ENCODE measurements at regions not wholly inside any gene's neighbourhood (a gene's known extent, or its start where the extent isn't known, plus 50 kb on each side); places are given as distances from the start of the nearest gene placed in this dataset.
A peak's percentile ranks its signal among the peaks of the same experiment; 100 is the strongest.

- no peaks in the 10 kb centered on the region for H3K9me1 ChIP-seq (ENCODE audit: control insufficient read depth, extremely low read depth, insufficient read depth, low read length)
- H3K4me2 ChIP-seq (ENCODE audit: control insufficient read depth, extremely low read depth, insufficient read depth, low read depth, low read length), result peak overlapping the region; percentile 4
- H2AFZ ChIP-seq (ENCODE audit: control insufficient read depth, low read length), result peak overlapping the region; percentile 14
- DNase-seq (ENCODE audit: low read depth, low spot score) (peak; percentile 19), FAIRE-seq (no peak)
- TF ChIP-seq CTCF (optimal IDR thresholded peaks at IDR 0.05 in 1 of 3, IDR thresholded peaks at IDR 0.05 in 1 of 3, conservative IDR thresholded peaks at IDR 0.05 in 1 of 3; ENCODE audit: extremely low read depth in 1 of 3, insufficient read depth in 2 of 3, low read length in 3 of 3) (no peak), EZH2 (IDR thresholded peaks at IDR 0.05; ENCODE audit: low read length) (no peak)
- dilution Hi-C loops (cut with MboI; ENCODE audit: extremely low pct_ligation_motif_present, low sequenced_read_pairs), result no loop called here
- H3K4me1 ChIP-seq (ENCODE audit: control insufficient read depth, extremely low read depth, insufficient read depth, low read length), result peaks cover 20% of the 10 kb centered on the region
- no peaks in the 10 kb centered on the region for H3K36me3 ChIP-seq (ENCODE audit: control insufficient read depth in 2 of 2, extremely low read depth in 1 of 2, insufficient read depth in 2 of 2, low read length in 2 of 2)
- no peak overlapping the region for H3K27ac ChIP-seq (ENCODE audit: control insufficient read depth, insufficient read depth, low read length)
- no peaks in the 10 kb centered on the region for H4K20me1 ChIP-seq (ENCODE audit: control insufficient read depth, extremely low read depth, insufficient read depth, low read length)
- no peak overlapping the region for H3K4me3 ChIP-seq (ENCODE audit: control insufficient read depth in 2 of 3, extremely low read depth in 1 of 3, insufficient read depth in 2 of 3, low read depth in 1 of 3, low read length in 3 of 3)
- no peak overlapping the region for H3K9ac ChIP-seq (ENCODE audit: control insufficient read depth, extremely low read depth, insufficient read depth, low read length)
- no peaks in the 10 kb centered on the region for H3K27me3 ChIP-seq (ENCODE audit: control insufficient read depth, extremely low read depth, insufficient read depth, low read length)
- H3K9me3 ChIP-seq (ENCODE audit: control insufficient read depth, low read depth, low read length), result no peaks in the 10 kb centered on the region
- H3K79me2 ChIP-seq (ENCODE audit: control insufficient read depth, insufficient read depth, low read length), result no peaks in the 10 kb centered on the region
These were observed 483.6 kb downstream of the PCDH20 start for GRCh38 chr13:60931858-60932546.

GRCh38 chr13:60925686-60926085 lies 490.0 kb downstream of the PCDH20 start:
- TF ChIP-seq CTCF (optimal IDR thresholded peaks at IDR 0.05 in 1 of 3, IDR thresholded peaks at IDR 0.05 in 1 of 3, conservative IDR thresholded peaks at IDR 0.05 in 1 of 3; ENCODE audit: extremely low read depth in 1 of 3, insufficient read depth in 2 of 3, low read length in 3 of 3), result no peak
- no peak for TF ChIP-seq EZH2 (IDR thresholded peaks at IDR 0.05; ENCODE audit: low read length)
- H3K27me3 ChIP-seq (ENCODE audit: control insufficient read depth, extremely low read depth, insufficient read depth, low read length), result no peaks in the 10 kb centered on the region
- no peaks in the 10 kb centered on the region for H3K36me3 ChIP-seq (ENCODE audit: control insufficient read depth in 2 of 2, extremely low read depth in 1 of 2, insufficient read depth in 2 of 2, low read length in 2 of 2)
- no peak for DNase-seq (ENCODE audit: low read depth, low spot score)
- H3K27ac ChIP-seq (ENCODE audit: control insufficient read depth, insufficient read depth, low read length), result no peak overlapping the region
- H2AFZ ChIP-seq (ENCODE audit: control insufficient read depth, low read length), result no peak overlapping the region
- no peaks in the 10 kb centered on the region for H3K9me3 ChIP-seq (ENCODE audit: control insufficient read depth, low read depth, low read length)
- dilution Hi-C loops (cut with MboI; ENCODE audit: extremely low pct_ligation_motif_present, low sequenced_read_pairs), result no loop called here
- H4K20me1 ChIP-seq (ENCODE audit: control insufficient read depth, extremely low read depth, insufficient read depth, low read length), result no peaks in the 10 kb centered on the region
- H3K9ac ChIP-seq (ENCODE audit: control insufficient read depth, extremely low read depth, insufficient read depth, low read length), result no peak overlapping the region
- H3K9me1 ChIP-seq (ENCODE audit: control insufficient read depth, extremely low read depth, insufficient read depth, low read length), result no peaks in the 10 kb centered on the region
- no peak for FAIRE-seq
- H3K4me1 ChIP-seq (ENCODE audit: control insufficient read depth, extremely low read depth, insufficient read depth, low read length), result peaks cover 16% of the 10 kb centered on the region
- no peak overlapping the region for H3K4me3 ChIP-seq (ENCODE audit: control insufficient read depth in 2 of 3, extremely low read depth in 1 of 3, insufficient read depth in 2 of 3, low read depth in 1 of 3, low read length in 3 of 3)
- H3K4me2 ChIP-seq (ENCODE audit: control insufficient read depth, extremely low read depth, insufficient read depth, low read depth, low read length), result no peak overlapping the region
- no peaks in the 10 kb centered on the region for H3K79me2 ChIP-seq (ENCODE audit: control insufficient read depth, insufficient read depth, low read length)
